ENCODE measurements at regions not wholly inside any gene's neighbourhood (a gene's known extent, or its start where the extent isn't known, plus 50 kb on each side); places are given as distances from the start of the nearest gene placed in this dataset.

GRCh38 chr10:10787586-10787985, 230.1 kb upstream of the CELF2 start:
- no peak for DNase-seq

GRCh38 chr10:10788761-10789160, 228.9 kb upstream of the CELF2 start:
- no peak for DNase-seq

DNA sequence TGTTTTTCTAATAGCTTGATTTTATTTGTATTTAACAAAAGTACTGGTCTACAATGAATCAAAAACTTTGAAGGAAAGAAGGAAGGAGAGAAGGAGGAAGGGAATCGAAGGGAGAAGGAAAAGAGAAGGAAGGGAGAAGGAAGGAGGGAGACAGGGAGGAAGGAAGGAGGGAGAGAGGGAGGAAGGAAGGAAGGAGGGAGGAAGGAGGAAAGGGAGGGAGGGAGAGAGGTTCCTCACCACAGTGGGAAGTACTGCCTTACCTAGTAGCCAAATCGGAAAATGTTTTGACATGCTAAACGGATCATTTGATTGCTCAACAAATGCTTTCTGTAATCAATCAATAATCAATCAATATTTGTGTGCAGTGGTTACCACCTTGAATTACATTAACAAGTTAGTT, 225.8 kb upstream of the CELF2 start:
- no peak for DNase-seq

DNA sequence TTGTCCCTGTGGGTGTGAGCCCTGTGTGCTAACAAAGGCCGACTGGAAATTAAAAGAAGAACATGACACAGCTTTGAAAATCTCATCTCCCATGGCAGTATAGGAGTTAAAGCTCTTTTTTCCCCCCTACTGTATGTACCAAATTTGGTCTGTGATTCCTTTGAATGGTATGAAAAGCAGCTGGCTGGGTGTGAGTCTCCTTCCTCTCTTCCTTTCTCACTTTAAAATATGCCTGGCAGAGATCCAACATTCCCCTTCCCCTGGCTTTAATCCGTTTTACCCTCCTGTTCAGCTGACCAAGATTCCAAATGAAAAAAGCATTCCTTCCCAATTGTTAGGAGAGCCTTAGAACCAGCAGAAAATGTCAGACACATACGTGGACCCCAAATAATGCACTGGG, 225.0 kb upstream of the CELF2 start:
- DNase-seq = no peak

DNA sequence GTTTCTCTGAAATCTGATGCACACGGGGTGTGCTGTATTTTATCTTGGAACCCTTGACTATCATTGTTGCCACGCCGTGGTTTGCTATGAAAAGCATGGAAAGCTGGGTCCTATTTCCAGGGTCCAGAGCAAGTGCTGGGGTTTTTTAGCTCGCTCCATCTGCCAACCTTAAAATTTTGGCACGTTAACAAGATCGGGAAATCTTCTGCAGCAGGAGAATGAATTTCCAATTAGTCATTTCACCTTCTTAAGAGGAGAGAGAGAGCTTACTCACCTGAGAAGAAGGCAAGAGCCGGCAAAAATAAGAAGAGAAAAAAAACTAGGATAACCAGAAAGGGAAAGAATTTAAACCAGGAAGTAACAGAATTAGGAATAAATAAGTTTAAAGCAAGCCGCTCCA, 223.6 kb upstream of the CELF2 start:
- DNase-seq = no peak

GRCh38 chr10:10794791-10795191, 222.9 kb upstream of the CELF2 start:
- no peak for DNase-seq

- no peak for DNase-seq
Measured at GRCh38 chr10:10796061-10796773, 221.5 kb upstream of the CELF2 start.

DNA sequence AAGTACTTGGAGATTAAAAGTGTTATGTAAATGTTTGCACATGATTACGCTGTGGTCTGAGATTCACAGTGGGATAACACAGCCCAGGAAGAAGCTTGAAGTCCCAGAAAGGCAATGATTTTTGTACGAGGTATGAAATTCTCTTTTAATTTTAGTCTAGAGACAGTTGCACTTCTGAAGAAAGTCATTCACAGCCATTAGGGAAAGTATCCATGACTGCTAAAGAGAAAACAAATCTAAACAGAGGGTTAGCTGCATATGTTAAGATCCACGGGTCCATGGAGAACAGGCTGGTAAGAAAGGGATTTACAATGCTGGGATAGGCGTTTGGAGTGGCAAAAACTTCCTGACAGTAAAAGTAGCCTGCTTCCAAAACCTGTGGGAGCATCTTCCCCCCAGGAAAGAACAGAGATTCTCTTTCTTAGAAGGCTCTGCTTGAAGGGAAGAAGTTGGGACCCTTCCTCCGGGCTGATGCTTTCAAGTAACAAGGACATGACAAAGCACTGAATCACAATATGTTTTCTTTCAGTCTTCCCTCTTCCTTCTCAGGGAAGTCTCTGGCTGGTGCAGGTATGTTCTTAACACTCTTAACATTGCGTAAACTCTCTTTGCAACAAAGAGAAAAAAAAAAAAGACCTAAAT, 220.8 kb upstream of the CELF2 start:
- no peak for DNase-seq

- DNase-seq = no peak
Measured at GRCh38 chr10:10797513-10797912, 220.2 kb upstream of the CELF2 start.

GRCh38 chr10:10798102-10798863, 219.4 kb upstream of the CELF2 start:
- no peak for DNase-seq

GRCh38 chr10:10798864-10799192, 218.8 kb upstream of the CELF2 start:
- no peak for DNase-seq

DNA sequence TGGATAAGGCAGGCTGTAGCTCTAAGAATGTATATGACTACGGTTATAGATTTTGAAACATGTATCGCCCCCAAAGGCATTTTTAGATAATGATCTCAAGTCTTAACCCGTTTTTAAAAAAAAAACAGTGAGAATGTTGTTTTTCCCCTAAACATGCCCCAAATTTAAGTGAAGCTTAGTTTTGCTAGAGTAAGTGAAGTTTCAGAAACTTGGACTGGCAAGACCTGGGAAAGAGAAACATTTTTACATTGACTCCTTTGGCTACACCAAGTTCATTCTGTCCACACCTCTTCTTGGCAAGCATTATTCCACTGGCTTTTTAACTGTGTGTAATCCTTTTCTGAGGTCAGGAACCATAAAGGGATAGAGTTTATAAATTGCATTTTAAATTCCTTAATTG, 216.7 kb upstream of the CELF2 start:
- DNase-seq = no peak

DNA sequence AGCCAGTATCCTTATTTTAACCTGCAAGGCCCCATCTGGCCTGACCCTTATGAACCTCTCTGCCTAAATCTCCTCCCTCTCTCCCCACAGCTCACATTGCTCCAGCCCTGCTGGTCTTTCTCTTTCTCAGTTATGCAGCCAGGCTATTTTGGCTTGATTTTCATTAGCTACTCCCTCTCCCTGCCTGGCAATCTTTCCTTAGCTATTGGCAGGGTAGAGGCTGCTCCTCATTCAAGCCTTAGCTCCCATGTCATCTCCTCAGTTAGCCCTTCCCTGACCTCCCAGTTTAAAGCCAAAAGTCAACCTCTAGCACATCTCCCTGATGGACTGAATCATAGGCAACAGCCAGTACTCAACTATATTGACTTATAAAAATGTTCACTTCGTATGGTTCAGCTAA, 214.4 kb upstream of the CELF2 start:
- DNase-seq = no peak

DNA sequence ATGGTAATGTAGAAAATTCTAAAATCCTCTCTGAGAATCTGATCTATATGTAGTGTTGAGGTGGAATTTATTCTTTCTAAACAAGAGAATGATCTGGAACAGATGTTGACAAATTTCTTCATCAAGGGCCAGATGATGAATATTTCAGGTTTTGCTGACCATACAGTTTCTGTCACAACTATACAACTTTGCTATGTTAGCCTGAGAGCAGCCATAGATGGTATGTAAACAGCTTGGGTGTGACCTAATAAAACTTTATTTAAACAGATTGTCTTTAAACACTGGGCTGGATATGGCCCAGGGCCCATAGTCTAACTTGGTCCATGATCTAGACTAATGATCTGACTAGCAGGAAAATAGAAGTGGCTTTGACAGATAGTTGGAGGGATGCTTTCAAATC, 213.6 kb upstream of the CELF2 start:
- DNase-seq = no peak

GRCh38 chr10:10804998-10805740, 212.5 kb upstream of the CELF2 start:
- no peak for DNase-seq

DNA sequence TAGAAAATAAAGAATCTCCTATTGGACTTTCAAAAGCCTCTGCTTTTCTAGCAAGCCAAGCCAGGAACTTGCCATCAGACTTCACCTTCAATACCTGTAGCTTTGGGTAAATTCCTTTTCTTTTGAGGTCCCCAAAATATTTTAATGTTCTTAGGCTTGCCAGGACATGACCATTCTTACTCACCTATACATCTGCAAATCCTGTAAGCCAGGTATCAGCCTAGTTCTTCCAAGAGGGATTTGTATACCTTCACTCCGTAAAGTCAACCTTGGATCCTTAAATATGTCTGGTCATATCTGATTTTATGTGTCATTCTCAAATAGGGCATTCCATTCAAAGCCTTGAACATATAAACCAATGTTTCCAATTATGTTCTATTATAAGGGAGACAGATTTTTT, 210.6 kb upstream of the CELF2 start:
- DNase-seq = no peak

DNA sequence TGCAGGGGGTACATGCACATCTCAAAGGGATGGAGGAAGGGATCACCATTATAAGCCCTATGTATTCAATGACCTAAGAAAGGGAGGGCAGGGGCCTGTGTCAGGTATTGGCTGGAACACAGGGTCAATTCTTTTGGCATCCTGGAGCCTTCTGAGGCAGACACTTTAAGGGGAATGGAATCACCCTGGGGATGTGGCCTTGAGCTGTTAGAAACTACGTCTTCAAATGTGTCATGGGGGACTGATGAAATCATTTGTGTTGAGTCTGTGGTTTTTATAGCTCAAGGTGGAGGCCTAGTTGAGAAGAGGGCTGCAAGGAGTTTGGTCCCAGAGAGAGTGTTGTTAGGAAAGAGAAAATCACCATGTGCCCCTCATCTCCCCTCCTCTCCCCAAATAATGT, 206.1 kb upstream of the CELF2 start:
- no peak for DNase-seq

DNA sequence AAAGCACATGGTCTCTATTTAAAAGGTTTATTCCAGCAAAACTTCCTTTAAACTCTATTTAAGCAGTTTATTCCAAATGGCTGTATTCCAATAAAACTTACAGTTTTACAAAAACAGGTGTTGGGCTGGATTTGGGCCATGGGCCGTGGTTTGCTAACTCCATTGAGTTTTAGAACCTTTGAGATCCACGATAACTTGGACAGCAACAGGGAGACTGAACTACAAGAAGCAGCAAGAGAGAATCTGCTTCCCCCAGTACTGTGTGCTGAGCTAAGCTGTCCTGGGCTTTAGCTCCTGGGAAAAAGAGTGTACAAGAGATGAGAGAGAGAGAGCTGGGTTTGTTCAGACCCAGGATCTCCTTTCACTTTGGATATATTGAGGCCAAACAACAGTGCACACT, 204.0 kb upstream of the CELF2 start:
- DNase-seq = no peak

DNA sequence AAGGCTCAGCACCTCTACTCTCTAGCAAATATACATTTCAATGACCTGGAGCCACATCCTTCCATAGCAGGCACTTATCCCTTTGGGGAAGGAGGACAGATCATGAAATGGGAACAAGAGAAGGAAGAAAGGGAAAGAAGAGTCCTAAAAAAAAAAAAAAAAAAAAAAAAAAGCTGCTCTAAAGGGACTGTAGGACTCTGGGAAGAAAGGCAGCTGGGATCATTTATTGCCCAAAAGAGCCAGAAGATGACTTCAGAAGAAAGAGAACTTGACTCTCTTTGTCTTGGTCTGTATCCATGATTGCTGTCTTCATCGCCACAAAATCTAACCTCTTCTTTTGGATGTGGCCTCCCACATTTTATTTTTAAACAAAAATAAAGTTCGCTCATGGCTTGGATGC, 203.6 kb upstream of the CELF2 start:
- DNase-seq = no peak

DNA sequence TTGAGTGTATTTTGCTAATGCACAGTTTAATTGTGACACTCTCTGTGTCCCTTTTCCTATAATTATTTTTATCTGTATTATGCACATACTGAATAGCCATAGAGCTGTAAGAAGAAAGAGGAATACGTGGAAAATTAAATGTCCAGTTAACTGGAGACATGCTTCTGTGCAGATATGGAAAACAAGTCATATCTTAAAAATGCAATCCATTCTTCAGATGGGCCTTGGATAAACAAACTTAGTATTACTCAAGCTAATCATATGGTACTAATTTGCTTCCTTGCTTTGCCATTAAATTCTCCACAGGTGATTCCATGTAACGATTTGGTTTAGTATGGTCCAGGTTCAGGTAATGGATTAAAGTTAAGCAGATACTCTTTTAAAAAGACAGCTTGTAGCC, 201.2 kb upstream of the CELF2 start:
- DNase-seq = no peak

DNA sequence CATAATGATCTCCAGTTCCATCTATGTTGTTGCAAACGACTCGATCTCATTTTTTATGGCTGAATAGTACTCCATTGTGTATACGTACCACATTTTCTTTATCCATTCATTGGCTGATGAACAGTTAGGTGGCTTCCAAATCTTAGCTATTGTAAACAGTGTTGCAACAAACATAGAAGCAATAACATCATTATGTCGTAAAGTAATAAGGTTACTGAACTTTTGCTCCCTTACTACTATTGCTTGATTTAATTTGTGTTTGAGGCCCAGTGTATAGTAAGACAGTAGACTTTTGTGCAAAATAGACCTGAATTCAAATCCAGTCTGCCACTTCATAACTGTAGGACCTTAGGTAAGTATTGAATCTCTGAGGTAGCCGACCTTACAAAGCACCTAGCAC, 200.1 kb upstream of the CELF2 start:
- DNase-seq = no peak

DNA sequence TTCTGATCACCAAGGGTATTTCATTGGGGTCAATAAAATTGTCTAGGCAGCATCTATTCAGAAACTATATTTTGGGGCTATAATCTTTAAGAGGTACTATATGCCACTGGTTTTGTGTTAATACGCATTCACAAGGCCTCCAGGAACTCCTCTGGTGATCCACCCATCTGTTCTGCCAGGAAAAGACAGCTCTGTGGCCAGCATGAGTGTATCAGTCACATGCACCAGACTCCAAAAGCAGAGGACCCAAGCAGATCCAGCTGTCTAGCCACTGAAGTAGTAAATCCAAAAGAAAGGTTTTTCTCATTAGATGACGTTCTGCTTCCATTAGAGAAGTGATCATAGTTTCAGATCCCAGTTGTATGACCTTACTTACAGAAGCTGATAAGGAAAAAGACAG, 199.6 kb upstream of the CELF2 start:
- no peak for DNase-seq

GRCh38 chr10:10819206-10819856, 198.3 kb upstream of the CELF2 start:
- no peak for DNase-seq

Data from NCI-H510A treated with DMSO at 0.1 percent for 48 hours (cell line).